GM19193 (cell line): ENCODE measurements at regions not wholly inside any gene's neighbourhood (a gene's known extent, or its start where the extent isn't known, plus 50 kb on each side); places are given as distances from the start of the nearest gene placed in this dataset.

Experiments used
- POLR2A ChIP-seq: IDR thresholded peaks from 4 replicates; pipeline ENCODE4 v1.6.1; 2011; ENCODE audit not compliant: insufficient read depth, insufficient read length; ENCODE audit errors: extremely low read depth

GRCh38 chr10:78774999-78775711 lies 293.6 kb upstream of the ZMIZ1 start:
- TF ChIP-seq POLR2A = no peak

- no peak for TF ChIP-seq POLR2A
Measured at GRCh38 chr10:78775891-78776290, 292.9 kb upstream of the ZMIZ1 start.

GRCh38 chr10:78776756-78777155 lies 292.0 kb upstream of the ZMIZ1 start:
- no peak for TF ChIP-seq POLR2A

- TF ChIP-seq POLR2A = no peak
Measured at GRCh38 chr10:78777466-78777865, 291.3 kb upstream of the ZMIZ1 start.

- no peak for TF ChIP-seq POLR2A
Measured at GRCh38 chr10:78777867-78778266, 290.9 kb upstream of the ZMIZ1 start.

- no peak for TF ChIP-seq POLR2A
Measured at GRCh38 chr10:78778444-78779338, 290.1 kb upstream of the ZMIZ1 start.

GRCh38 chr10:78779339-78779955 lies 289.3 kb upstream of the ZMIZ1 start:
- no peak for TF ChIP-seq POLR2A

- no peak for TF ChIP-seq POLR2A
Measured at GRCh38 chr10:78780551-78780961, 288.2 kb upstream of the ZMIZ1 start.

- no peak for TF ChIP-seq POLR2A
Measured at GRCh38 chr10:78781251-78781913, 287.4 kb upstream of the ZMIZ1 start.

- TF ChIP-seq POLR2A = no peak
Measured at GRCh38 chr10:78781991-78782390, 286.8 kb upstream of the ZMIZ1 start.

- no peak for TF ChIP-seq POLR2A
Measured at GRCh38 chr10:78782441-78782840, 286.3 kb upstream of the ZMIZ1 start.

GRCh38 chr10:78783753-78784152 lies 285.0 kb upstream of the ZMIZ1 start:
- no peak for TF ChIP-seq POLR2A

GRCh38 chr10:78784546-78784945 lies 284.2 kb upstream of the ZMIZ1 start:
- no peak for TF ChIP-seq POLR2A

GRCh38 chr10:78785066-78785465 lies 283.7 kb upstream of the ZMIZ1 start:
- TF ChIP-seq POLR2A = no peak

GRCh38 chr10:78785991-78786390 lies 282.8 kb upstream of the ZMIZ1 start:
- TF ChIP-seq POLR2A = no peak
